DND-41 (cell line): ENCODE measurements at regions not wholly inside any gene's neighbourhood (a gene's known extent, or its start where the extent isn't known, plus 50 kb on each side); places are given as distances from the start of the nearest gene placed in this dataset.

Experiments used
- EZH2 ChIP-seq: IDR thresholded peaks from 3 replicates; pipeline ENCODE4 v1.6.1; 2012; ENCODE audit warnings: borderline replicate concordance, low read depth, mild to moderate bottlenecking, moderate library complexity, low read length, inconsistent platforms; ENCODE audit not compliant: severe bottlenecking
- TF ChIP-seq, protein P1 (sequence below): IDR thresholded peaks from 2 replicates; pipeline ENCODE4 v1.5.1; 2012; ENCODE audit warnings: borderline replicate concordance, low read length, moderate library complexity, mild to moderate bottlenecking; ENCODE audit not compliant: poor library complexity, severe bottlenecking; ENCODE audit errors: extremely low read depth

DNA sequence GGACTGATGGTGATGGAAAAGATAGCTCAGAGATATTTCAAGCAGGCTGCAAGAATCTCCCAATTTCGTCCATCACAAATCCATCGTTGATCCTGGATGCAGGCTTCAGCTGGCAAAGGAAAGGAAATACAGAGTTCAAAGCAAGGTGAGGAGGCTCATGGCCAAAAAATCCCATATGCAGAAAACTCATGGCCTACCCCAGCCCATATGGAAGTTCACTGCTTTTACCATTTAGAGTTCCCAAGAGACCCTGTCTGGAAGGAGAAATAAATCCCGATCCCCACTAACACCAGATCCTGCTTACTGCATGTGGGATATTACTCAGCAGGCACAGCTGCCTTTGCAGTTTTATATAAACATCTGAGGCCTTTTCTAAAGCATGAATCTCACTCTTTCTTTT lies 412.9 kb upstream of the SPRY2 start:
- TF ChIP-seq, protein P1, sequence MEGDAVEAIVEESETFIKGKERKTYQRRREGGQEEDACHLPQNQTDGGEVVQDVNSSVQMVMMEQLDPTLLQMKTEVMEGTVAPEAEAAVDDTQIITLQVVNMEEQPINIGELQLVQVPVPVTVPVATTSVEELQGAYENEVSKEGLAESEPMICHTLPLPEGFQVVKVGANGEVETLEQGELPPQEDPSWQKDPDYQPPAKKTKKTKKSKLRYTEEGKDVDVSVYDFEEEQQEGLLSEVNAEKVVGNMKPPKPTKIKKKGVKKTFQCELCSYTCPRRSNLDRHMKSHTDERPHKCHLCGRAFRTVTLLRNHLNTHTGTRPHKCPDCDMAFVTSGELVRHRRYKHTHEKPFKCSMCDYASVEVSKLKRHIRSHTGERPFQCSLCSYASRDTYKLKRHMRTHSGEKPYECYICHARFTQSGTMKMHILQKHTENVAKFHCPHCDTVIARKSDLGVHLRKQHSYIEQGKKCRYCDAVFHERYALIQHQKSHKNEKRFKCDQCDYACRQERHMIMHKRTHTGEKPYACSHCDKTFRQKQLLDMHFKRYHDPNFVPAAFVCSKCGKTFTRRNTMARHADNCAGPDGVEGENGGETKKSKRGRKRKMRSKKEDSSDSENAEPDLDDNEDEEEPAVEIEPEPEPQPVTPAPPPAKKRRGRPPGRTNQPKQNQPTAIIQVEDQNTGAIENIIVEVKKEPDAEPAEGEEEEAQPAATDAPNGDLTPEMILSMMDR, result no peak
- no peak for TF ChIP-seq EZH2
